Vagina (tissue), 2 donors: ENCODE measurements at regions not wholly inside any gene's neighbourhood (a gene's known extent, or its start where the extent isn't known, plus 50 kb on each side); places are given as distances from the start of the nearest gene placed in this dataset.

ENCODE experiments used
- POLR2A ChIP-seq, 2 donors: fragments of 450-650 bp; IDR thresholded peaks; one replicate each; pipeline ENCODE4 v1.6.1; 2017; ENCODE audit warnings: antibody characterized with exemption in 2 of 2, mild to moderate bottlenecking in 2 of 2, moderate library complexity in 2 of 2
- POLR2AphosphoS5 ChIP-seq, 2 donors: sonication (generic); formaldehyde crosslinking; IDR thresholded peaks; one replicate each; pipeline ENCODE4 v1.9.0; 2017; ENCODE audit warnings: antibody characterized with exemption in 2 of 2, mild to moderate bottlenecking in 2 of 2, low read depth in 1 of 2; ENCODE audit not compliant: insufficient read depth in 1 of 2
- TF ChIP-seq, protein P1 (sequence below), 3 experiments: fragments of 450-650 bp in 2 of 3; fragments of 200-600 bp in 1 of 3; sonication (generic) in 1 of 3; IDR thresholded peaks; one replicate each; pipeline ENCODE4 v1.5.1; 2017 to 2019; ENCODE audit warnings: antibody characterized with exemption in 3 of 3, mild to moderate bottlenecking in 2 of 3, moderate library complexity in 2 of 3

DNA sequence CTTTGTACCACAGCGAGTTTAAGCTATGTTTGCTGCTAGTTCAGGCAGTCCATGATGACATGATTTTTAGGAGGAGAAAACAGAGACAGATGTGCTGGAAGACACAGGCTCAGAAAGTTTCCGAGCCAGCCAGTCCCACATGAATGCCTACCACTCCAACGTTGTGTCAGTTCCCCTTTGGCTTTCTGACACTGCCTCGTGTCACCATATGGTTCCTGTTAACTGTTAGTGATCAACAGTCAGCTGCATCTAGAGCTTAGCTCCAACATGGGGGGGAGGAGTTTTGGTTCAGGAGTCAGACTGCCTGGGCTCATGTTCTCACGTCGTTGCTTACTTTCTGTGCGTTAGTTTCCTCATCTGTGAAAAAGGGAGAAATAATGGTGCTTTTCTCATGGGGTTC is 343.7 kb downstream of the MID1IP1 start:
- TF ChIP-seq, protein P1, sequence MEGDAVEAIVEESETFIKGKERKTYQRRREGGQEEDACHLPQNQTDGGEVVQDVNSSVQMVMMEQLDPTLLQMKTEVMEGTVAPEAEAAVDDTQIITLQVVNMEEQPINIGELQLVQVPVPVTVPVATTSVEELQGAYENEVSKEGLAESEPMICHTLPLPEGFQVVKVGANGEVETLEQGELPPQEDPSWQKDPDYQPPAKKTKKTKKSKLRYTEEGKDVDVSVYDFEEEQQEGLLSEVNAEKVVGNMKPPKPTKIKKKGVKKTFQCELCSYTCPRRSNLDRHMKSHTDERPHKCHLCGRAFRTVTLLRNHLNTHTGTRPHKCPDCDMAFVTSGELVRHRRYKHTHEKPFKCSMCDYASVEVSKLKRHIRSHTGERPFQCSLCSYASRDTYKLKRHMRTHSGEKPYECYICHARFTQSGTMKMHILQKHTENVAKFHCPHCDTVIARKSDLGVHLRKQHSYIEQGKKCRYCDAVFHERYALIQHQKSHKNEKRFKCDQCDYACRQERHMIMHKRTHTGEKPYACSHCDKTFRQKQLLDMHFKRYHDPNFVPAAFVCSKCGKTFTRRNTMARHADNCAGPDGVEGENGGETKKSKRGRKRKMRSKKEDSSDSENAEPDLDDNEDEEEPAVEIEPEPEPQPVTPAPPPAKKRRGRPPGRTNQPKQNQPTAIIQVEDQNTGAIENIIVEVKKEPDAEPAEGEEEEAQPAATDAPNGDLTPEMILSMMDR (IDR thresholded peaks at IDR 0.05): no peak
- no peak for TF ChIP-seq POLR2AphosphoS5 (IDR thresholded peaks at IDR 0.05; ENCODE audit: insufficient read depth in 1 of 2, low read depth in 1 of 2)
- no peak for TF ChIP-seq POLR2A (IDR thresholded peaks at IDR 0.05)
